GM19240 (cell line): ENCODE measurements at regions not wholly inside any gene's neighbourhood (a gene's known extent, or its start where the extent isn't known, plus 50 kb on each side); places are given as distances from the start of the nearest gene placed in this dataset.

ENCODE experiments used
- DNase-seq: peaks from one replicate; pipeline ENCODE4 v3.0.0; 2011; ENCODE audit warnings: low spot score; ENCODE audit not compliant: insufficient read length

DNA sequence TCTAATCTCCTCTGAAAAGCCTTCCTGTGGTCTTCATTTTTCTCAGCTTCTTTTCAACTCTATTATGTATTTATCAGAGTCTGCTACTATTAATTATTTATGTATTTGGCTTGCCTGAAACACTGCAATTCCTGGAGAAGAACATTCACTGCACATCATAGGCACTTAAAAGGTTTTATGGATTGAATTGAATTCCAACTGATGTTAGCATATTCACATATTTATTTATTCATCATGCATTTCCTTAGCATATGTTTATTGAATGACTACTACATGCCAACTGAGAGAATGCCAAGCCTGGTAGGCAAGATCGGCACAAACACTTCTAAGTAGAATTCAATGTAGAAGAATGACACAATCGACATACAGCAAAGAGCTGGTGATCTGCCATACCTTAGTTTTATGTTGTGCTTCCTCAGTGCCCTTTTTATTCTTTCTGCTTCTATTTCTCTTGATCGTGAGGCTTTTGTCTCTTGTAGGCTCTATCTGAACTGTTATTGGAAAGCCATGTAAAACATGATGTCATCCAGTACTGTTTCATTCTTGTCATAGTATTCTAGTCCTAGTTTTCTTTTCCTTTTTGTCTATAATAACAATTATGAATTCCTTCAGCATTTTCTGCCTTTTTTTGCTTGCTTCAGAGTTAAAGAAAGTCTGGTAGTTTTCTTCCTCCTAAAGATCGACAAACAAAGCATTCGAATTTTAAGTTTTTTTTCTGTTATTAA is 454.2 kb downstream of the TLE4 start:
- DNase-seq = no peak

DNA sequence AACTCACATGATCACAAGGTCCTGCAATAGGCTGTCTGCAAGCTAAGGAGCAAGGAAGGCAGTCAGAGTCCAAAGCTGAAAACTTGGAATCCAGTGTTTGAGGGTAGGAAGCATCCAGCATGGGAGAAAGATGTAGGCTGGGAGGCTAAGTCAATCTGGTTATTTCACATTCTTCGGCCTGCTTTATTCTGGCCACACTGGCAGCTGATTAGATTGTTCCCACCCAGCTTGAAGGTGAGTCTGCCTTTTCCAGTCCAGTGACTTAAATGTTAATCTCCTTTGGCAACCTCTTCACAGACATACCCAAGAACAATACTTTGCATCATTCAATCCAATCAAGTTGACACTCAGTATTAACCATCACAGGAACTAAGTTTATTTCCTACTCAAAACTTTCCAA is 453.4 kb downstream of the TLE4 start:
- no peak for DNase-seq

DNA sequence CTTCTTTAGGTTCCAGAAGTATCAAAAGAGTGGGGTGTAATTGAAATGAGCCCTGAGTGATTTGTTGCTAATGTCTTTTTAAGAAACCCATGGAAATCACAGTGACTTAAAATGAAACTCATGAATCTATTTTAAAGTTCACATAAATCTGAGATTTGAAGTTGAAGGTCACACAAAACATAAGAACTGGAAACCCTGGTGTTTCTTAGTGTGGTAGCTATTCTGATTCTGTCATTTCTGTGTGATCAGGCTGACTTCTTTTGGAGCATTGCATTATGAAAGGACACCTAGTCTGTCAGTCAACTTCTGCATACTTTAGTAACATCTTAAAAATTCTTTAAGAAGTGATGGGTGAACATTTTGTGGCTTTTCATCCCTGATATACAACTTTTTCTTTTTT is 448.8 kb downstream of the TLE4 start:
- DNase-seq = no peak

DNA sequence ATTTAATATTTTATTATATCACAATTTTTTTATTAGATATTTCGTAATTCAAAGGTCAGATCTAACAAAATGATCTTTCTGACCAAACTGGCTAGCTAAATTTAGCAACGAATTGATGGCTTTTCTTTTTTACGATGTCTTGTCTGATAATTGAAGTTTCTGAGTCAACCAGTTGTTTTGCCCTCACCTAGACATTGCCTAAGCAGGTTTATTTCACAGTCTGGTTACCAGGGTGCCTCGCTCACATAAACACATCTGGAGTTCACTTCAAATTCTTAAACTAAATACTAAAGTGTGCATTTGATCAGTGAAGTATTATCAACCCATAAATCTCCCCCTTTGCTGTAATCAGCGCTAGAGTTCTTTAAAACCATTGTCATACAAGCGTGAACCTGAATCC is 448.3 kb downstream of the TLE4 start:
- no peak for DNase-seq

DNA sequence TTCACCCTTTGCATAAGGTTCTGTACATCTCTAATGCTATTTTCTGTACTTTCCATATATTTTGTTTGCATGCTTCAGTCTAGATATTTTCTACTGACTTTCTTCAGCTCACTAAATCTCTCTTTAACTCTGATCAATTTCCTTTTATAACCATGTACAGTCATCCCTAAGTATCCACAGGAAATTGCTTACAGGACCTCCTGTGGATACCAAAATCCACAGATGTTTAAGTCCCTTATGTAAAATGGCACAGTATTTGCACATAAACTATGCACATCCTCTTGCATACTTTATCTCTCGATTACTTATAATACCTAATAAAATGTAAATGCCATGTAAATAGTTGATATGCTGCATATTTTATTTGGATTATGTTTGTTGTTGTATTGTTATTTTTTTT is 442.1 kb downstream of the TLE4 start:
- DNase-seq = no peak

DNA sequence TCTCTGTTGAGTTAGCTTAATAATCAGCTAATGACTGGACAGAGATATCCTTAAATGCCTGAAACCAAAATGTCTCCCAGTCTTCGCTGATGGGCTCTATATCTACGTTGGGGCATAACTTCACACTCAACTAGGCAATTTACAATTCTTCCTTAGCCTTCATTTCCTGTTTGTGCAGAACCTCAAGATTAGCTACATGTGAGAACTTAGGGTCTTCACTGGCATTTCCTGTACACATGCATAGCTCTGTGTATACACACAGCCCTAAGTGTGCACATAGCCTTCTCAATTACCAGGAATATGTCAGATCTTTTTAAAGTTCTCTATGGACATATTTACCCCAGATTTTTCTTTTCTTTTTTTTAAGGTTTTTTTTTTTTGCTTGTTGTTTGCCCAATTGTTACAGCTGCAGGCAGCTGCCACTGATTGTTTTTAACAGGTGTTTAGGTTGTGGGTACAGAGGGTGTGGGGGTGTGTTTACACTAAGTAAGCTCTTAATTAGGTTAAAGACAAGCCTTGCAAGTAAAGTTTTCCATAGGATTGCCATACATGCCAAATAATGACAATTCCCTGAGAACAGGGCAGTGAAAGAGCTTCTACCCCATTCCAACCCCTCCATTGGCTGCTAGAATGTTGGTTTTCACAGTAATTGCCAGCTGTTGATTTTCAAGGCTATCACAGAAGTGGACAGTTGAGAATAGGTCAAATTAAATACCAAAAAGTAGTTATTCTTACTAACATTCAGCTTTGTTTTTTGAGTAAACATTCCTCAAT is 441.0 kb downstream of the TLE4 start:
- no peak for DNase-seq

DNA sequence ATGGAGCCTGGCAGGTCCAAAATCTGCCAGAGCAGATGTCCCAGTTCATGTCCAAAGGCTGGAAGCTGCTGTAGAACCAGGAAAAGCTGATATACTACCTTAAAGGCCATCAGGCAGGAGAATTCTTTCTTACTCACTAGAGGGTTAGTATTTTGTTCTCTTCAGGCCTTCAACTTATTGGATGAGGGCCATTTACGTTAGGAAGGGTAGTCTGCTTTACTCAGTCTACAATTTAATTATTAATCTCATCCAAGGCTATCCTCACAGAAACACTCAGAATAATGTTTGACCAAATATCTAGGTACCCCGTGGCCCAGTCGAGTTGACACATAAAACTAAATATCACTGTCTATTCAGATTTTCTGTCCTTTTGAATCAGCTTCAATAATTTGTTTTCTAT is 437.4 kb downstream of the TLE4 start:
- DNase-seq = no peak

DNA sequence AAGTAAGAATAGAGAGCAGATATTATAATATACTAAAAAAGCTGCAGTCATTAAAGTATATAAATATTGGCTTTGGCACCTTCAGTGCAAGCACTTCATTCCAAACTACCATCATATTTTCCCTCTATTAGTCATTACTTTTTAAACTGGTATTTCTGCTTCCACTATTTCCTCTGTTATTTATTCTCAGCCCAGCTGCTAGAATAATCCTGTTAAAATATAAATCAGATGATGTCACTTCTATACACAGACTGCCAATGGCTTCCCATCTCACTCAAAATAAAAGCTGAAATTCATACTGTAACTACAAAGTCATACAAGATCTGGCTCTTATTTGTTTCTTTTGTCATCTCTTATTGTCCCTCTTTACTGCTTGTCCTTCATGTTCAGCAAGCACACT is 432.9 kb downstream of the TLE4 start:
- no peak for DNase-seq

DNA sequence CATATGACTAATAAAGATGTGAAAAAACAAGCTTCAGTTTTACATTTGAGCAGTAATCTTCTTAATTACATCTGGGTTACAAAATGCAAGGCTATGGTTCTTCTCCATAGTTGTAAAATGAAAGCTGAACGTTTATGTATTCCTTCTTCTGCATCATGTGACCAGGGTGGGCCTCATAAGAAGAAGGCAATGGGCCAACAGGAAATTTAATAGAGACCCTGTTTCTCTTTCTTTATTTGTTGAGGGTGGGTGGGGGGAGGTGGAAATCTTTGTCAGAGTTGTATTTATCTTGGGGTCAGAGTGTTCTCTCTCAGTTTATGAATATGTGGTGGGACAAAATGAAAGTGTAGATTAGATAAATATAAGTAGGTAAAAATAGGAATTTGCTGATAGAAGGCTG is 418.8 kb downstream of the TLE4 start:
- no peak for DNase-seq

DNA sequence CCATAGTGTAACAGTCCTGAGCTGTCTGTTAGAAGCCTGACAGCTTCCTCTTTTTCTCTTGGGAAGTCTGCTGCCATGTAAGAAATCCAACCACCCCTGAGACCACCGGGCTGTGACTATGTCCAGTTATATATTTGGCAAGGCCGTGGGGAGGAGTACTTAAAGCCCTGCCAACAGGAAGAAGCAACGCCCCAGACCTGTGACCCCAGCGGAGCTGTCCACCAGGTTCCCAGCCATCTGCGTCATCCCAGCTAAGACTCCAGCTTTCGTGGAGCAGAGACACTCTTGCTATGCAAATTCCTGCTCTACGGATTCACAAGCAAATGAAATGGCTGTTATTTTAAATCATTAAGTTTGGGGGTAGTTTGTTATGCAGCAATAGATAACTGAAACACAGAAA is 417.3 kb downstream of the TLE4 start:
- DNase-seq = no peak

DNA sequence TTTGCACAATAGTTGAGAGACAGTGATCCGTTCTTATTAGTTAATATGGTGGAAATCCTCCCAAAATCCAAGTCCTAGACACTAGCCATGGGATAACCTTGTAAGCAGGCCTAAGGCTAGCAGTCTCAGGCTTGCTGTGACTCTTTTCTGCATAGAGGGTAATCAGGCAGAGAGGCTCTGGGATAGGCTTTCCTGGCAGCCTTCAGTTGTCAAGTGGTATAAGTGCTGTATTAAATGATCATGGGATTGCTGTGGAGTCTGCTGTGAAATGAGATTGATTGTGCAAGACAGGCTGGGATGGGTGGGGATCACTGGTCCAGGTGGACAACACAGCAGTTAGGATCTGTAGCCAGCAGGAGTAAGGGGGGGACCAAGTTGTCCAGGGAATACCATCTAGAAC is 416.4 kb downstream of the TLE4 start:
- DNase-seq = no peak

DNA sequence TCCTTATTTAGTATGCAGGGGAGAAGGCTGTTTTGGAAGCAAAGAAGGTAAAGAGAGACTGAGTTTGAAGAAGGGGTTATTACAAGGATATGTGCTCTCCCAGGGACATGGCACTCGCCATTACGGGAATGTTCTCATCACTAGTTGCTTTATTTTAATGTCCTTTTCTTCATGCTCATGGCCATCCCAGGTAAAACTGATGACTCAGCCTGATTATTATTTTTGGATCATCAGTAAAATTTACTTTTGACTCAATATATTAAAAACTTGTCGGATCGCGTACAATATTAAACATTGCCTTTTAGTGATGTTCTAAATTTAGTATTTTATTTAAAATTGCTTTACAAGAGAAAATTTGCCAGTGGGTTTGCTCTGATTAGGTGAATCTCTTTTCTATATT is 414.7 kb downstream of the TLE4 start:
- DNase-seq = no peak

DNA sequence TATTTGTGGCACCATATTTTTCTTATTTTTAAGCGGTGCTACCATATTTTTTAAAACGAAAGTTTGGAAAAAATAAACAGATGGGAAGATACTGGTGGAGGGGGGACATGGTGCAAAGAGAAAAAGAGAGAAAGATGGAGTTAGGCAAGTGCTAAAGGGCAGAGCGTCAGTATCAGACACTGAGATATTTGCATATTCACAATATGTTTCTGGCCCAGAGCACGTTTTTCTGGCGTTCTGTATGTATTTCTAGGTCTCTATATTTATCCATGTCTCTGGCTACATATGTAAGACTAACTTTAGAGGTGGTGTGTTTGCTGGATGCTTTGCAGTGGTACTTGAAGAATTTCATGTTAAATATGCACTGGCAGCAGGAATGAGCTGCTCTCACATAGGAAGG is 414.0 kb downstream of the TLE4 start:
- DNase-seq = no peak

DNA sequence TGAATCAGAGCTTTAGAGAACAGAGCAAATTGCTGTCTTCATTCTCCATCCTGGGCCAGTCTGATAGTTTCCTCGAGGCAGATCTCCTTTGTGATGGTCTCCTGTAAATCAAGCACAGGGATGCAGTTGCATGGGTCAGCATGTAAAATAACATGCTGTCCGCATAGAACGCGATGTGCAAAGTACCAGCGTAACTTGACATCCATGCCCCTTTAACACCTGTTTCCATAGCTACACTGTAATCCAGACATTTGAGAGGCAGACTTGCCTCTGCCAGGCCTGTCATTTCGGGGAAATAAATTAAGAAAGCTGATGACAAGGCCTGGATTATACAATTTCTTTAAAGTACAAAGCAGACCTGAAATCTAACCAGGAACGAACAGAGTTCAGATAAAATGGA is 413.5 kb downstream of the TLE4 start:
- DNase-seq = no peak

DNA sequence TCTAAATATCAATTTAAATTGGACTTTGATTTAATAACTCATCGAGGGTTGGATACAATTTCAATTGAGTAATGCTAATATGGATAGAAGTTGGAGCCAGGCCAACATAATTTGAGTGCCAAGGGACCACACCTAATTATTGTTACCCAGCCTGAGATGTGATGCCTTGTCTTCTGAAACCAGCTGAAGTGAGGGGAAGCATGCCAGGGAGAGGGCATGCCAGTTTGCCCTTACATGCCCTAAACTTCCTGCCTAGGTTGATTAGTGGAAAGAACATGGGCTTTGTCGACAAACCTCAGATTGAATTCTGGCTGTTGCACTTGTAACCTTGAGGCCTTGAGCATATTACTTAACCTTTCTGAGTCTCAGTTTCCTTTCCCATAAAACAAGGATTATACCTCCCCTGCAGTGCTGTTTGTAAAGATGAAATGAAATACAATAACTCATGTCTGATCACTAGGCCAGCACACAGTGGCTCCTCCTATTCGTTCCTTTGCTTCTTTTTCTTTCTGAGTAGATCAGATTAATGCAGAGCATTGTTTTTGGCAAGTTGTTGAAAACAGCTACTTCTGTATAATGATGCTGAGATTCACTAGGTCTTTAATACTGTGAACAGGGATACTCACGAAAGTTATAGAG is 412.8 kb downstream of the TLE4 start:
- no peak for DNase-seq

DNA sequence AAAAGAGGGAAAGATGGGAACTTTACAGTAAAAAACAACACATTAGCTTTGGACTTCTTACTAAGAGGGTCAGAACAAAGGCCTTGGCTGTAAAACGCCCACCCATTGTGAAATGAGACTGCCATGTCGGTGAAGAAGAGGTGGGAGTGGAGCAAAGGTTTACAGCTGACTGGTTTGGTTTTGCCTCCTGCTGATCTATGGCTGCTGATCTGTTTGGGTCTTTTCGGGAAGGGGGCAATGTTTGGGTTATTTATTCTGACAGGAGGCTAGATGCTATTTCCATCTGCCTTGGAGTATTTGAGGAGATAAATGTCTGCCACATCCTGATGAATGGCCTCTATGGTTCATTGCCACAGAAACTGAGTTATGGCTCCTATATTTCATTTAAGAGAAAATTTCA is 408.7 kb downstream of the TLE4 start:
- no peak for DNase-seq

DNA sequence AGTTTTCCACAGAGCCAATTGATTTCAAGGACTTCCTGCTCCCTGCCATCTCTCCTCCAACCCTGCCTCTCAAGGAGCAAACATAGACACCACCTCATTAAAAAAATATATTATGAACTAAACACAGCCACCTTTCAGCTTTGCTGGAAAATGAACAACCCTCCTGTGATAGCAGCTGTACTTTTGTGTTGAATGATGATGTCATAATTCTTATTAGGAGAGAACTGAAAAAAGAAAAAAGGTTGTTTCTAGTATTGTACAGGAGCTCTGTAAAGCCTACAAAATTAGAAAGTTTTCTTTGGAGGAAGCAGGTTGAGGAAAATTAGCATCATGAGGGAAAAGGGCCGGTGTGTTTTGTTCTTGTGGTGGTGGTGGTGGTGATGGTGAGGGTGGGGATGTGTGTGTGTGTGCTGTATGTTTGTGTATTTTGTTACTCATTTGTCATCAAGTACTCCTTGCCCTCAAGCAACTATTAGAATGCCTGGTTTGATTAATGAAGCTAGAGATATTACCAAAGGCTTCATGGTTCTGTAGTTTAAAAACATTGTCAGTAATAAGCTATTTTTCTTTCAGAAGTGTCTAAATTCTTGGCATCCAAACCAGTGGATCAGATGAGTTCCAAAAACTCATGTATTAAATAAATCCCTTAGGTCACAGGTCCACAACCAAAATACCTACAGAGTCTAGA is 405.9 kb downstream of the TLE4 start:
- DNase-seq = no peak

DNA sequence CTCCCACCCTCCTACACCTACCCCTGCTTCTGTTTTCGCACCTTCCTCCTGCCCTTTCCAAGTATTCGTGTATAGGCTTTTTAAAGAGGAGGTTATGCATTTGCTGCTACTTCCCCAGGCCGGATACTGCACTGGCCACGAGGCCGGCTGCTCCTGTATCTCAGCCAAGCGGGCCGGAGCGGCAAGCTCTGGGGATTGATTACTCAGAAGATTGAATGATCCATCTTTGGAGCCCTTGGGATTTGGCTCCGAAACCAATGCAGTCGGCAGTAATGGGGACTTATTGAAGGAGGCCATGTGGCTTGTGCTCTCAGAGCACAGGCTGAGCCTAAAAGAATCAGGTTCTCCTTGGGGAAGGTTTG is 405.3 kb downstream of the TLE4 start:
- DNase-seq = no peak

DNA sequence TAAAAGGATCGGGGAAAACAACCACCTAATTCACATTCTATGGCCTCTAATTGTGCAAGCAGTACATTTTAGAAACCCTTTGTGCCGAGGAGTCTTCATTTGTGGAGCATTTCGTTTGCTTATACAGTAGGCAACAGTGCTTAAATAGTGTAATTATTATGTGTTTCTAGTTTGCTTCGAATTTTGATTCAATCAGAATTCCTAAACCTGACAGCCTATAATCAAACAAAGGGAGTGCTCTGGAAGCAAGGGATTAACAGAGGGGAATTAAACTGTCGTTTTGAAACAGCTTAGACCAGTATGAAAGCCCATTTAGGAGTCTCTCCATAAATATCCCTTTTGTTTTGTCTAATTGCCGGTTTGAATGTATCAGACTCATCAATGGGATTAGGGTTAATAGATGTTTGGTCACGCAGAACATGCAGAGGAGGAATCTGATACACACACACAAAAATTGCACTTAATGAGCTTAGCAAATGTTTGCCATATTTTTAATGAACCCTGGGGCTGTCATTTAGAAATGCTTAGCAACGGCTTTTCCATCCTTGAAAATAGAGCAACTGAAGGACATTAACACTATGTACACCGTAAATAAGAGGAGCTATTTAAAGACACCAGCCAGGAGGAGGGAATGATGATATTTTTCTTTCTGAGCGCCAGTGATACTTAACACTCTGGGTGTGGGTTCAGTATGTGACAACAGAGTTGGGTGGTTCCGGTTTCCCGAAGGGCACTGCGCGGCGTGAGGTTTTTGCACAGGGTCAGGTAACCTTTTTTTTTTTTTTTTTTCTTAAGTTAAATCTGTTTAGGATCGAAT is 404.7 kb downstream of the TLE4 start:
- no peak for DNase-seq

DNA sequence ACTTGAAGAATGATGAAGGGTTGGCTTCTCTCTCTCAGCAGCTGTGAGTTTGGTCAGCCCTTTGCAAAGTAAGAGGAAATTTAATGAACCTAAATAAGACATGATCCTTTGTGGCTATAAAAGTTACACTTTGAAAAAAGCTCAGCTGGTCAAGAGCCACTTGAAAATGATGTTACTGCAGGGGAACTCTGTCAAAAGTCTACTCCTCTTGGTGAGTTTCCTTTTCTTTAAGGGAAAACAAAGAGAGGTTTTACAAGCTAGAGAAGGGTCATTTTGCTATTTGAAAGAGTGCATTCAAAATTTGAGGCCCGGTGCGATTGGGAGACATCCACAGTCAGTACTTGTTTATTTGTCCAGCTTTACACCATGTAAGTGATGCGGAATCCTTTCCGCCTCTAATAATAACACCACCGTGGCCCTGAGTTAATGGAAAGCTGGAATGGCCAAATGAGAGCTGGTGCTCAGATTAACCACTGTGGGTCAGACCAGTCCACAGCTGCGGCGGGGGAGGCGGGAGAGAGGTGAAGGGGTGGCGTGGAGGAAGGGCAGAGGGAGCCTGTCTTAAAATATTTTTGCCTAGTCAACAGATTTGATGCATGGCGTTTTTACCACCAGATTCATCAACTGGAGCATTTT is 404.0 kb downstream of the TLE4 start:
- DNase-seq = no peak
